ENCODE measurements at regions not wholly inside any gene's neighbourhood (a gene's known extent, or its start where the extent isn't known, plus 50 kb on each side); places are given as distances from the start of the nearest gene placed in this dataset.

DNA sequence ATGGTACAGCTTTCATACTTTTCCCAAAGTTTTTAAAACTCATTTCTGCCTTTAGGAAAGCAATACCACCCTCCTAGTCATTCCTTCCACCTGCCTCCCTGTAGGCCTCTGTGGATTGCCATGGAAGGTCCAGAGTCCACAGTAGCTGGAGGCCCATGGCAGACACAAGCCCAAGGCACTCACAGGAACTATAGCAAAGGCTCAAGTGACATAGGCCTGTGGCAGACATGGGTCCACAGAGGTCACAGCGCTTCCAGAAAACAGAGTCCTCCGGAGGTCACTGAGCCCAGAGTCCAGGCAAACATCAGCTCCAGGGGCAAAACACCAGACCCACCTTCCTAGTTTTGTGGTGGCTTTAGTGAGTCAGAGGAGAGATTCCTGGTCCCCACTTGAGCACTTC lies 147.6 kb upstream of the ATP6AP2 start:
- TF ChIP-seq, protein P1, sequence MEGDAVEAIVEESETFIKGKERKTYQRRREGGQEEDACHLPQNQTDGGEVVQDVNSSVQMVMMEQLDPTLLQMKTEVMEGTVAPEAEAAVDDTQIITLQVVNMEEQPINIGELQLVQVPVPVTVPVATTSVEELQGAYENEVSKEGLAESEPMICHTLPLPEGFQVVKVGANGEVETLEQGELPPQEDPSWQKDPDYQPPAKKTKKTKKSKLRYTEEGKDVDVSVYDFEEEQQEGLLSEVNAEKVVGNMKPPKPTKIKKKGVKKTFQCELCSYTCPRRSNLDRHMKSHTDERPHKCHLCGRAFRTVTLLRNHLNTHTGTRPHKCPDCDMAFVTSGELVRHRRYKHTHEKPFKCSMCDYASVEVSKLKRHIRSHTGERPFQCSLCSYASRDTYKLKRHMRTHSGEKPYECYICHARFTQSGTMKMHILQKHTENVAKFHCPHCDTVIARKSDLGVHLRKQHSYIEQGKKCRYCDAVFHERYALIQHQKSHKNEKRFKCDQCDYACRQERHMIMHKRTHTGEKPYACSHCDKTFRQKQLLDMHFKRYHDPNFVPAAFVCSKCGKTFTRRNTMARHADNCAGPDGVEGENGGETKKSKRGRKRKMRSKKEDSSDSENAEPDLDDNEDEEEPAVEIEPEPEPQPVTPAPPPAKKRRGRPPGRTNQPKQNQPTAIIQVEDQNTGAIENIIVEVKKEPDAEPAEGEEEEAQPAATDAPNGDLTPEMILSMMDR (IDR thresholded peaks at IDR 0.05) = no peak
- no peak for TF ChIP-seq POLR2A (IDR thresholded peaks at IDR 0.05)

All from uterus (tissue), 2 donors.